ENCODE measurements at regions not wholly inside any gene's neighbourhood (a gene's known extent, or its start where the extent isn't known, plus 50 kb on each side); places are given as distances from the start of the nearest gene placed in this dataset.

- TF ChIP-seq, protein P1, sequence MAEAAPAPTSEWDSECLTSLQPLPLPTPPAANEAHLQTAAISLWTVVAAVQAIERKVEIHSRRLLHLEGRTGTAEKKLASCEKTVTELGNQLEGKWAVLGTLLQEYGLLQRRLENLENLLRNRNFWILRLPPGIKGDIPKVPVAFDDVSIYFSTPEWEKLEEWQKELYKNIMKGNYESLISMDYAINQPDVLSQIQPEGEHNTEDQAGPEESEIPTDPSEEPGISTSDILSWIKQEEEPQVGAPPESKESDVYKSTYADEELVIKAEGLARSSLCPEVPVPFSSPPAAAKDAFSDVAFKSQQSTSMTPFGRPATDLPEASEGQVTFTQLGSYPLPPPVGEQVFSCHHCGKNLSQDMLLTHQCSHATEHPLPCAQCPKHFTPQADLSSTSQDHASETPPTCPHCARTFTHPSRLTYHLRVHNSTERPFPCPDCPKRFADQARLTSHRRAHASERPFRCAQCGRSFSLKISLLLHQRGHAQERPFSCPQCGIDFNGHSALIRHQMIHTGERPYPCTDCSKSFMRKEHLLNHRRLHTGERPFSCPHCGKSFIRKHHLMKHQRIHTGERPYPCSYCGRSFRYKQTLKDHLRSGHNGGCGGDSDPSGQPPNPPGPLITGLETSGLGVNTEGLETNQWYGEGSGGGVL (tag by site-specific recombination; IDR thresholded peaks at IDR 0.05): no peak
- no peak for TF ChIP-seq ZNF292 (tag by site-specific recombination; IDR thresholded peaks at IDR 0.05; ENCODE audit: borderline replicate concordance, low read depth)
- no peak for TF ChIP-seq ZNF449 (tag by site-specific recombination; IDR thresholded peaks at IDR 0.05)
Measured at GRCh38 chr14:97361181-97361580, 564.0 kb downstream of the VRK1 start (continued).

DNA sequence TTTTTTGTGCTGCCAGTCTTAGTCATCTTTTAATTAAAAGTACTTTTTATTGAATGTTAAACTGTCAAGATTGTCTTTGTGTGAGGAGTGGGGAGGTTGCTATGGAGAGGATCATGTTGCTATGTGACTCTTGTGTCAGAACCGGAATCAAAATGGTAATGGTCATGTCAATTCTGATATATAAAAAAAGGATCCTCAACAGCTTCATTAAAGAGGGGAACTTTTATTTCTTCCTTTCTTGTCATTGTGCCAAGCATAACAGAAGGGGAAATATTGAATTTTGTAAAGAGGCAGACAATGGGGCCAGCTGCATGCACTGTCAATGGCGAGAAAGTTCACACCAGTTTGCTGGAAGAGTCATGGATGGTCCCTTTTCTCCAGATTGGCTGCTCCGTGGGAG lies 564.8 kb downstream of the VRK1 start:
- TF ChIP-seq ZSCAN5A (tag by site-specific recombination; IDR thresholded peaks at IDR 0.05) (no peak), IKZF3 (tag by site-specific recombination; IDR thresholded peaks at IDR 0.05) (no peak), ZNF785 (tag by site-specific recombination; IDR thresholded peaks at IDR 0.05) (no peak), ZNF473 (tag by site-specific recombination; IDR thresholded peaks at IDR 0.05) (no peak), ZNF792 (tag by site-specific recombination; IDR thresholded peaks at IDR 0.05) (no peak), AEBP2 (tag by site-specific recombination; IDR thresholded peaks at IDR 0.05; ENCODE audit: borderline replicate concordance) (no peak), ZNF324 (tag by site-specific recombination; IDR thresholded peaks at IDR 0.05) (no peak), ZNF169 (tag by site-specific recombination; IDR thresholded peaks at IDR 0.05) (no peak), ZNF10 (tag by site-specific recombination; IDR thresholded peaks at IDR 0.05) (no peak), HOXD13 (CRISPR knock-in tag; IDR thresholded peaks at IDR 0.05; ENCODE audit: borderline replicate concordance) (no peak), ZNF23 (tag by site-specific recombination; IDR thresholded peaks at IDR 0.05; ENCODE audit: borderline replicate concordance) (no peak), ZNF654 (tag by site-specific recombination; IDR thresholded peaks at IDR 0.05; ENCODE audit: low read depth) (no peak), SCRT1 (tag by site-specific recombination; IDR thresholded peaks at IDR 0.05; ENCODE audit: borderline replicate concordance) (no peak)
- no peaks in the 10 kb centered on the region for H3K36me3 ChIP-seq (ENCODE audit: control insufficient read depth in 2 of 2, insufficient read depth in 1 of 2, low read length in 2 of 2)

GRCh38 chr14:97366400-97366799 lies 569.2 kb downstream of the VRK1 start:
- no peak overlapping the region for H3K27ac ChIP-seq (ENCODE audit: extremely low read depth, low read depth, low read length)
- H3K9me3 ChIP-seq (ENCODE audit: control insufficient read depth, insufficient read depth, low read depth, low read length): no peaks in the 10 kb centered on the region
- no peak overlapping the region for H3K4me3 ChIP-seq (ENCODE audit: low read depth, low read length)
- H3K4me1 ChIP-seq (ENCODE audit: control insufficient read depth, insufficient read depth, low read length): no peaks in the 10 kb centered on the region
- CTCF ChIA-PET: no interaction called here
- H3K36me3 ChIP-seq (ENCODE audit: control insufficient read depth in 2 of 2, insufficient read depth in 1 of 2, low read length in 2 of 2): no peaks in the 10 kb centered on the region
- POLR2A ChIA-PET: no interaction called here
- no peak for TF ChIP-seq ZNF548 (tag by site-specific recombination; IDR thresholded peaks at IDR 0.05)
- no peak for TF ChIP-seq ZNF341 (tag by site-specific recombination; IDR thresholded peaks at IDR 0.05; ENCODE audit: low read depth)
- no peak for TF ChIP-seq ZNF140 (tag by site-specific recombination; IDR thresholded peaks at IDR 0.05)
- no peak for TF ChIP-seq ZNF561 (tag by site-specific recombination; IDR thresholded peaks at IDR 0.05; ENCODE audit: borderline replicate concordance)
- TF ChIP-seq, protein P2, sequence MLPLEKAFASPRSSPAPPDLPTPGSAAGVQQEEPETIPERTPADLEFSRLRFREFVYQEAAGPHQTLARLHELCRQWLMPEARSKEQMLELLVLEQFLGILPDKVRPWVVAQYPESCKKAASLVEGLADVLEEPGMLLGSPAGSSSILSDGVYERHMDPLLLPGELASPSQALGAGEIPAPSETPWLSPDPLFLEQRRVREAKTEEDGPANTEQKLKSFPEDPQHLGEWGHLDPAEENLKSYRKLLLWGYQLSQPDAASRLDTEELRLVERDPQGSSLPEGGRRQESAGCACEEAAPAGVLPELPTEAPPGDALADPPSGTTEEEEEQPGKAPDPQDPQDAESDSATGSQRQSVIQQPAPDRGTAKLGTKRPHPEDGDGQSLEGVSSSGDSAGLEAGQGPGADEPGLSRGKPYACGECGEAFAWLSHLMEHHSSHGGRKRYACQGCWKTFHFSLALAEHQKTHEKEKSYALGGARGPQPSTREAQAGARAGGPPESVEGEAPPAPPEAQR (tag by site-specific recombination; IDR thresholded peaks at IDR 0.05): no peak
- no peak for TF ChIP-seq ZNF623 (tag by site-specific recombination; IDR thresholded peaks at IDR 0.05)
- no peak for TF ChIP-seq ZNF10 (tag by site-specific recombination; IDR thresholded peaks at IDR 0.05)
- no peak for TF ChIP-seq INSM2 (tag by site-specific recombination; IDR thresholded peaks at IDR 0.05)
- no peak for TF ChIP-seq ZBTB48 (tag by site-specific recombination; IDR thresholded peaks at IDR 0.05)
- no peak for TF ChIP-seq GLI2 (tag by site-specific recombination; IDR thresholded peaks at IDR 0.05; ENCODE audit: borderline replicate concordance, low read depth)
- no peak for TF ChIP-seq ZNF416 (tag by site-specific recombination; IDR thresholded peaks at IDR 0.05)

More for the DNA sequence above, 564.8 kb downstream of the VRK1 start:
- H3K9me3 ChIP-seq (ENCODE audit: control insufficient read depth, insufficient read depth, low read depth, low read length): no peaks in the 10 kb centered on the region
- ChIA-PET CTCF (interaction anchor here (0.6 to 1.5 kb wide), 2 partner anchors 62 to 843 kb away, joined by 3 read pairs; no protein-coding TSS in a partner anchor), POLR2A (no interaction called here)
- no peak overlapping the region for H3K27ac ChIP-seq (ENCODE audit: extremely low read depth, low read depth, low read length)
- H3K4me3 ChIP-seq (ENCODE audit: low read depth, low read length): no peak overlapping the region
- H3K4me1 ChIP-seq (ENCODE audit: control insufficient read depth, insufficient read depth, low read length): no peaks in the 10 kb centered on the region
